HG02938 (cell line): ENCODE measurements at regions not wholly inside any gene's neighbourhood (a gene's known extent, or its start where the extent isn't known, plus 50 kb on each side); places are given as distances from the start of the nearest gene placed in this dataset.
A peak's percentile ranks its signal among the peaks of the same experiment; 100 is the strongest.
"Not testable (repeated sequence)": the region's sequence is repeated elsewhere in the genome, so short reads cannot be mapped to it uniquely, and the experiment has no call there.

Experiments
- ATAC-seq: cut with Tn5 transposase; IDR thresholded peaks from one replicate; pipeline ENCODE4 v1.9.1; 2021; ENCODE audit warnings: mild to moderate bottlenecking, moderate library complexity; ENCODE audit not compliant: unreplicated experiment

DNA sequence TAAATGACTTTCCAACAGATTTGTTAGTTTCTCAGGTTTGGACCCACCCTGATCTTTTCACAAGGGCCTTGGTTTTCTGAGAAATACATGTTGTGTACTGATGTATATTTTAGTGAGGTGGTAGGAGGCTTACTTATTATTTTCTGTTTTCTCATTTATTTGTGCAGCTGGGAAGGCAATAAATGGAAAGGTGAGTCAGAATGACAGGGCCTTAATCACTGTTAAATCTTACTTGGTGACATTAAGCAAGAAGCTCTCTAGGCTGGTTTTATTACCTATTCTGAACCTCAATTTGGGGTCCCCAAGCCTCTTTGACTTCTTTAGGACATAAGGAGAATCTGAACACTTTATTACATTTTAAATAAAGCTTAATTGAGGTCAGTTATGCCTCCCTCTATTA is 214.0 kb upstream of the DAB2 start:
- no peak for ATAC-seq

DNA sequence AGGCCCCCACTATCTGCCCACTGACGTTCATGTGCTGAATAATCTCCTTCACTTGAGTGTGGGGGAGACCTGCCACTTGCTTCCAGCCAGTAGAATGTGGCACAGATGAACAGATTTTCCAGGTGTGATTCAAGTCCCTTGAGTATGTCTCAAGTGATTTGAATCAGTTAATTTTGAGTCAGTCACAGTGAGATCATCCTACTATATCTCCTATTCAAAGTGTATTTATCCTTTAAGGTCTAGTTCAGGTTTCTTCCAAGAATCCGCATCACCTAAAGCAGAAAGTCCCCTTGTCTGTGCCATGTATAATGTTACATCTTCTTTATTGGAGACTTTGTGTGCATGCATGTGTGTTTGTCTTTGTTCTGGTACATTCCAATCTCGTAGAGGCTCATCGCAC is 208.3 kb upstream of the DAB2 start:
- ATAC-seq: no peak

DNA sequence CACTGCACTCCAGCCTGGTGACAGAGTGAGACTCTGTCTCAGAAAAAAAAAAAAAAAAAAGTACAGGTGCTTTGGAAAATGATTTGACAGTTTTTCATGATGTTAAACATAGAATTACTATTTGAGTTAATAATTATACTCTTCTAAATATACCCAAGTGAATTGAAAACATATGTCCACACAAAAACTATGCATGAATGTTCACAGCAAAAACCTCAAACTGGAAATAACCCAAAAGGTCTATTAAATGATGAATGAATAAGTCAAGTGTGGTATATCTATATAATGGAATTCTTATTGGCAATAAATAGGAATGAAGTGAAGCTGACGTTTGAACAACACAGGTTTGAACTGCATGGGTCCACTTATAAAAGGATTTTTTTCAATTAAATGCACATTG is 207.2 kb upstream of the DAB2 start:
- no peak for ATAC-seq

DNA sequence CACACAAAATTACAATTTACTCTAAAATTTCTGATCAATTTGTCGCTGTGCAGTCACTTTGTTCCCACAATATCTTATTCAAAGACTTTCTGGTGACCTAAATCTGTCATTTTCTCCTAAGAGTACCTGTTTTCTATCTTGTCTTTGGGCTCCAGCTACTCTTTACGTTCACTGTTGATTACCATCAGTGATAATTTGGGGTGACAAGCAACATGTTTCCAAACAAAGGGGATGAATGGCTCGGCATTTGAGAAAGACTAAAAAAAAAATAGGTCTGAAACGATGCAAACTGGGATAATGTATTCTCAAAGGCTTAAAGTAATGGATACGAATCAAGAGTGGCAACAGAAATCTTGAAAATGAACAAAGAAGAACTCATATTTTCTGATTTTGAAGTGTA is 205.2 kb upstream of the DAB2 start:
- ATAC-seq: no peak

DNA sequence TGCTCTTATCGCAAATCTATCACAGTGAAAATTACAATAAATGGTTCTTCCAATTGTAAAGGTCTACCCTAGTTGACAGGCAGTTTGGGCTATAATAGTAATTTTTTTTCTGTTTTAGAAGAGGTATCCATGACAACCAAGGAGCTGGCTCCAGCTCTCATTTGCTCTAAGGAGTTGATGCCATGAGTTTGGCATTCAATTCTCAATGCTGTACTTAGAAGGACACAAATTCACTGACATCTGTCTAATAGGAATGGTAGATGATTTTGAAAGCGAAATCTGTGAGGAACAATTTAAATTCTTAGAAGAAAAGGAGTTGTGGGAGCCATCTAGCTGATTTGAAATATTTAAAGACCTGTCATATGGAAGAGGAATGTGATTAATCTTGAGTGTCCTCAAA is 203.6 kb upstream of the DAB2 start:
- no peak for ATAC-seq

DNA sequence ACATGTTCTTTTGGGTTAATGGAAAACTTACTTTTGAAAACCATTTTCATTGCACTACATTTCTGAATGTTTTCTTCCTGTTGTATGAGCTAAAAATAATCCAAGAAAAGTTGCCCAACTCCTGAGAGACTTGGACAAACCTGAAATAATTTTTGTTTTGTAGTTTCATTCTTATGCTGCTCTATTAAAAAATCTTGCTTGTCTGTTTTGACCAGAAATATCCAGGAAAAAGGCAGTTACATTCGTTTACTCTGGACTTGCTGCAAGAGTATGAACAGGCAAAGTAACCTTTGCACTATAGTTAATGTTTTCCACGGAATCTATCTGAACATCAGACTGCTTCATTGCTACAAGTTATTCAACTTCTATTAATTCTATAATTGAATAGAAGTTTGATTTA is 200.1 kb upstream of the DAB2 start:
- no peak for ATAC-seq

DNA sequence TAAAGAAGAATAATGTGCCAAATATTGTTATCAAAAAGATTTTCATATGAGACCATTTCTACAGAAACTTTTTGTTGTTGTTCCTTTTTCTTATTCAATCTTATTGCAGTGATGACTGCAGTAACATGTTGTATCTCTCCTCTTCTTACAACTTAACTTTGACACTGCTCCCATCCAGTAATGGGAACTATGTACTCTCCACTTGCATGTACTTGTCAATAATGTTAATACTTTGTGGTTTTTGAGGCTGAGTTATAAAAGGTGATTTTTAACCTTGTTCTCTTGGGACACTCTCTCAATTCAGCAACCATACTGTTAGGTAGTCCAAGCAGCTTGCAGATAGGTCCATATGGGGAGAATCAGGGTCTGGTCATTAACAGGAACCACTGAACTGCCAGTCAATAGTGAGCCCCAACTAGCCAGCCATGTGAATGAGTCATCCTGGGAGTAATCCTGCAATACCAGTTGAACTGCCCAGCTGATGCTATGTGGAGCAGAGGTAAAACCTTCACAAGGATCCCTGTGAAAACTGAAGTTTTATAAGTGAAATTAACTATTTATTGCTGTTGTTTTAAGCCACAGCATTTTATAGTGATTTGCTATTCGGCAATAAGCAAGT is 199.6 kb upstream of the DAB2 start:
- ATAC-seq: peak; percentile 83

DNA sequence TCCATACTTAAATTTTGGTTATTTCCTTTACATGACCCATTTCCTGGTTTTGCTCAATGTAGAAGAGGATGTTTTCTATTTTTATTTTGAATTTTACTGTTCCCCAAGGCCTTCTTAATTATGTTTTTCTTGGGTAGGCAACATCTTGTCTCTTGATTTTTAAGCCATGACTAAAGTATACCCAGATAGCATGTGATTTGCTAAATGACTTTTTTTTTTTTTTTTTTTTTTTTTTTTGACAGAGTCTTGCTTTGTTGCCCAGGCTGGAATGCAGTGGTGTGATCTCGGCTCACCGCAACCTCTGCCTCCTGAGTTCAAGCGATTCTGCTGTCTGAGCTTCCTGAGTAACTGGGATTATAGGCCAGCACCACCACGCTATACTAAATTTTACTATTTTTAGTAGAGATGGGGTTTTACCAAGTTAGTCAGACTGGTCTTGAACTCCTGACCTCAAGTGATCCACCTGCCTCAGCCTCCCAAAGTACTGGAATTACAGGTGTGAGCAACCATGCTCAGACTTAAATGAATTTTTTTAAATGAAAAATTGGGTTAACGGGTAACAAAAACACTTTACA is 198.6 kb upstream of the DAB2 start:
- no peak for ATAC-seq

DNA sequence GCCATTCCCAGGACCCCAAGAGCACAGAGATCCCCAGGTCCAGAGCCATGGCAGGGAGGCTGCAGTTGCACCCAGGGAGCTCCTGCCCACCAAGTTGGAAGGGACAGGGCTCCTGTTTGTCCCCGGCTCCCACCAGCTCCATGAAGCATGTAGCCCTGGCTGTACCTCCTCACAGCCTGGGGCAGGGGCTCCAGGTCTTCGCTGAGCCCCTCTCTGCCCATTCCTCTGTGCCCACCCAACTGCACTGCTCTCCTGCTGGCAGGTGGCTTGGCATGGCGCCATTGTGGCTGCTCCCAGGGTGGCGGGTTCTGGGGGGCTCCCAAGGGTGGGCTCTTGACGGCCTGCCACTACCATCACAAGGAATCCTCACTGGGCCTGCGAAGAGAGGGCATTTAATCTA is 197.5 kb upstream of the DAB2 start:
- ATAC-seq: no peak

DNA sequence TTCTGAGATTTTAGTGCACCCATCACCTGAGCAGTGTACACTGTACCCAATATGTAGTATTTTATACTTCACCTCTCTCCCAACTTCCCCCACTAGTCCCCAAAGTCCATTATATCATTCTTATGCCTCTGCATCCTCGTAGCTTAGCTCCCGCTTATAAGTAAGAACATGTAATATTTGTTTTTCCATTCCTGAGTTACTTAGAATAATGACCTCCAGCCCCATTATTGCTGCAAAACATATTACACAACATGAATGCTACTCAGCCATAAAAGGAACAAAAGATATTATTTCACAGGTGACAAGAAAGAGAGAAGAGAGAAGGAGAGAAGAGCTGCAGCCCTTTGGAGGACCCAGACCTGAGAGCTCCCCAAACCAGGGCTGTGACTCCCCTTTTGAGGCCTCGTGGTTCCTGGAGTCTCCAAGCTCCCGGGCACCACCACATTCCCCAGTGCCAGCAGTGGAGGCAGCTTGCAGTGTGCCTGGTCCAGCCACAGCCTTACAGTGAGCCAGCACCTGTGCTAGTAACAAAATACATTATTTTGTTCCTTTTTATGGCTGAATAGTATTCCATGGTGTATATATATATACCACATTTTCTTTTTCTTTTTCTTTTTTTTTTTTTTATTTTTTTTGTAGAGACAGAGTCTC is 194.5 kb upstream of the DAB2 start:
- ATAC-seq: no peak

DNA sequence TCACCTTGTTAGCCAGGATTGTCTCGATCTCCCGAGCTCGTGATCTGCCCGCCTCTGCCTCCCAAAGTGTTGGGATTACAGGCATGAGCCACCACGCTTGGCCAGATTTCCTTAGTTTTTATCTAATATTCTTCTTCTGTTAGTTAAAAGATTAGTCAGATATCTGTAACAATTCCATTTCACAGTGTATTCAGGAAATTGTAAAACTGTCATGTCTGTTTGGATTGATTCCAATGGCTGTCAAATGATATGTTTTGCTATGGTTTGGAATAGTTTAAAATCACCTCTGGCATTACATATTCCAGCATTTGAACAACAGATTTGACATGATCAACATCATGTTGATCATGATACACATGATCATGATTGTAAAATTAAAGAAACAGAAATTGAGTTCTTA is 193.6 kb upstream of the DAB2 start:
- no peak for ATAC-seq

DNA sequence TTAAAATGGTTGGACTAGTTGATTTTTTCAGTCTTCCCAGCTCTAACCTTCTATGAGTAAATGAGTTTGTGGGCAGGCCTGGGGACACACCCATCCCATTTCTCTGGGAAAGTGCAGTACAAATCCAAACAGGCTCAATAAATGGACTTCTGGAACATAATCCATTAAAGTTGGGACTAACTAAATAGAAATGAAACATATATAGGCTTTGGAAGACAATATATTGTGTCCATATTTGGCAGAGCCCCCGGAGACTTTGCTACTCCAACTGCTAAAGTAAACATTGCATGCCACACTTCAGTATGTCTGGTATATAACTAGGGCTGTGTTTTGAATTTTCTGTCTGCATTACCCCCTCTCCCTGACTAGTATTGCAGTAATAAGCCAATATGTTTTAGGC is 191.4 kb upstream of the DAB2 start:
- no peak for ATAC-seq

DNA sequence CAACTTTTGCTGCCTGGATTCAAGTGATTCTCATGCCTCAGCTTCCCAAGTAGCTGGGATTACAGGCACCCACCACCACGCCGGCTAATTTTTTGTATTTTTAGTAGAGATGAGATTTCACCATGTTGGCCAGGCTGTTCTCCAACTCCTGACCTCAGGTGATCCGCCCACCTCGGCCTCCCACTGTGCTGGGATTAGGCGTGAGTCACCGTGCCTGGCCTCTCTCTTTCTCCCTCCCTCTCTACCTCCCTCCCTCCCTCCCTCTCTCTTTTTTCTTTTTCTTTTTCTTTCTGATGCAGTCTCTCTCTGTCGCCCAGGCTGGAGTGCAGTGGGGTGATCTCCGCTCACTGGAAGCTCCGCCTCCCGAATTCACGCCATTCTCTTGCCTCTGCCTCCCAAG is 186.3 kb upstream of the DAB2 start:
- not testable (repeated sequence) for ATAC-seq

DNA sequence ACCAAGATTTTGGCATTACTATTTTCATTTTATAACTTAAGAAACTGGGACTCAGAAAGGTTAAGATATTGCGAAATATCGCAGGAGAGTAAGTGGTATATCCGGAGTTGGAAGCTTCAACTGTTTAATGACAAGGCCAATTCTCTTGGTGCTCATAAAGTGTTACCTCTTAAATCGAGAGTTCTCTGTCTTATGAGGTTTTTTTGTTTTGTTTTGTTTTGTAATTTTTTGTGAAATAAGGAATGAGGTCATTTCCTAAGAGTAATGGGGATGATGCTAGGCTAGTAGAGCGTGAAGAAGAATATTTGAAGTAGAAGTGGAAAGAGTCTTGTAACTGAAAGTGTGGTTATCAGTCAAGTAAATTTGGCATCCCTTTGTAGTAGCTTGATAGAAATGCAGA is 183.2 kb upstream of the DAB2 start:
- ATAC-seq: peak; percentile 46

DNA sequence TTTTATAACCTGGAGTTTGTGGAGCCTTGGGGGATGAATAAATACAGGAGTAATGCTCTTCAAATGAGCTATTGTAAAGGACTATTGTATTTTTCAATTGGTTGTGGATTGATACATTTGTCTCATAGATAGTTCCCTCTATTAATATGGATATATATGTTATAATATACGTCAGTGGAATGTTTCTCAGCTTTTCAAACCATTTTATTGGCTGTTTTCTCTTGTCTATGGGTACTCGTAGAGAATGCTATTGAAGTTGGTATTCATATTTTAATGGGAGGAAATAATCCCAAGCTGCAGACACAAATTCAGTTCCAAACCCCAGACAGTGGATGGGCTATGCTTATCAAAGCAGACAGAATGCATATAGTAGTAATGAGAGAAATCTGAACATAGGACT is 181.8 kb upstream of the DAB2 start:
- ATAC-seq: no peak

DNA sequence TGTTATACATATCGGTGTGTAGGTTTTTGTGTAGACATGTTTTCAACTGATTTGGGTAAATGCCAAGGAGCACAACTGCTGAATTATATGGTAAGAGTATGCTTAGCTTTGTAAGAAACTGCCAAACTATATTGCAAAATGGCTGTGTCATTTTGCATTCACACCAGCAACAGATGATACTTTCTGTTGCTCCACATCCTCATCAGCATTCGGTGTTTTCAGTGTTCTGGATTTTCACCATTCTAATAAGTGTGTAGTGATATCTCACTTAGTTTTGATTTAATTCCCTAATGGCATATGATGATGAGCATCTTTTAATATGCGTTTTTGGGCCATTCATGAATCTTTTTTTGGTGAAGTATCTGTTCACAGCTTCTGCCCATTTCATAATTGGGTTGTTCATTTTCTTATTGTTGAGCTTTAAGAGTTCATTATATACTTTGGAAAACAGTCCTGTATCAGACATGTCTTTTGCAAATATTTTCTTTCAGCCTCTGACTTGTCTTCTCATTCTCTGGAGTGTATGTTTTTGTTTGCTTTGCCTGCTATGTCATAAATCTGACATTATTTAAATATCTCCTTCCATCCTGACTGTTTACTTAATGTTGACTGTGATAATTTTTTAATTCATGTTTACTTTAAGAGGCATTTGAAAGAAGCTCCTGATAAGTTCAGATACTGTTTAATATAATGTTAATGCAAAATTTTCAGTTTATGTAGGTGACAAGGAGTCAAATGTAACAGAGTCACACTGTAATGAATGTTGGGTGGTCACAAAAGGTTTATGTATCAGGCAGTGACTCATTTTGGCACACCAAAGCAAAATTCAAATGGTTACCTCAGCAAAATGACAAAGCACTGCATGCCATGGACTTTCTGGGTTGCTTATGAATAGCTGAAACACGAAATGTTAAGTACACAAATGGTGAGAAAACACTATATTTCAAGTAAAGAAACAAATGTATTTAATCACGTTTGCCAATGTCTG is 181.1 kb upstream of the DAB2 start:
- ATAC-seq: no peak

DNA sequence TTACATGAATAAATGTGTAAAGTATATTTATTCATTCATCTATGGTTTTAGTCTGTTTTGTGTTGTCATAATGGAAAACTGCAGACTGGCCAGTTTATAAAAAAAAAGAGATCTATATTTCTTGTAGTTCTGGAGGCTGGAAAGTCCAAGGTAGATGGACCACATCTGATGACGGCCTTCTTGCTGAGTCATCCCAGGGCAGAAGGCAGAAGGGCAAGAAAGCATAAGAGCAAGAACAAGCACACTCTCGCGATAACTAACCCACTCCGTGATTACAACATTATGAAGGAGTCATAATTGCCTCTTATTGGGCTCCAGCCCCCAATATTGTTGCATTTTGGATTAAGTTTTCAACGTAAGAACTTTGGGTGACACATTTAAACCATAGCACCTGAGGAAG is 180.4 kb upstream of the DAB2 start:
- no peak for ATAC-seq

DNA sequence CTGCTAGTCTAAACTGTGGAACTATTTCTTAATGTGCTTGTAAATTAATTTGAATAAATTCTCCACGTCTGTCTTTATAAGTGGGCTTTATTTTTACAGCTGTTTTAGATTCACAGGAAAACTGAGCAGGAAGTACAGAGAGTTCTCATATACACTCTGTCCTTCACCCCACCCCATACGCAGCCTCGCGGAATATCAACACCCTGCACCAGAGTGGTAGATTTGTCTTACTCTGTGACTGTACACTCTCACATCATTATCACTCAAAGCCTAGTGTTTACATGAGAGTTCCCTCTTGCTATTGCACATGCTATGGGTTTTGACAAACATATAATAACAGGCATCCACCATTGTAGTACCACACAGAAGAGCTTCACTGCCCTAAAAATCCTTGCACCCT is 179.7 kb upstream of the DAB2 start:
- no peak for ATAC-seq

DNA sequence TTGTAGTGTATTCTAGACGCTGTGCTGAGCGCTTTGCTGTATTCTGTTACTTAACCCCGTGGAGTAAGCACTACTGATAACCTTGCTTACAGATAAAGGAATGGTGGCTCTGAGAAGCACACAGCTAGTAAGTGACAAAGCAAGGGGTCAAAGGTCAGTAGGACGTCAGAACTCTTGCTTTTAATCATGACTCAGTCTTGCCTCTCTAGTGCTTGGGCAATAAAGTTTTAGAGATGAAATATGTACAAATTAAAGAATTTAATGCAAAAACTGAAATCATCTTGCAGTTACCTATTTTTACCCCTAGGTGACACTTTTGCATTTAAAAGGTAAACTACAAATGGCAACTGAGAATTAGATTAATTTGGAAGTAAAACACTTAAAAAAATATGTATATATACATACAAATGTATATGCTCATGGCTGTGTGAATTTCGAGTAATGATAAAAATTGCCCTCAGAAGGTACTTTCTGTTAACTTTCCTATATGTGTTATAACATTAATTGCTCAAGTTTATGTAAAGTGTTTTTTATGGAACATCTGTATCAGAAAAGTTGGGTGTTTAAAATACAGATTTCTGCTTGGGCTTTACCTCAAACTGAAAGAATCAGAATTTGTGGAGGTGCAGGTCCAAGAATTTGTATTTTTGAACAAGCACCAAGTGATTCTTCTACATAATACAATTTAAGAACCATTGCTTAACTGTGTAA is 175.1 kb upstream of the DAB2 start:
- no peak for ATAC-seq

DNA sequence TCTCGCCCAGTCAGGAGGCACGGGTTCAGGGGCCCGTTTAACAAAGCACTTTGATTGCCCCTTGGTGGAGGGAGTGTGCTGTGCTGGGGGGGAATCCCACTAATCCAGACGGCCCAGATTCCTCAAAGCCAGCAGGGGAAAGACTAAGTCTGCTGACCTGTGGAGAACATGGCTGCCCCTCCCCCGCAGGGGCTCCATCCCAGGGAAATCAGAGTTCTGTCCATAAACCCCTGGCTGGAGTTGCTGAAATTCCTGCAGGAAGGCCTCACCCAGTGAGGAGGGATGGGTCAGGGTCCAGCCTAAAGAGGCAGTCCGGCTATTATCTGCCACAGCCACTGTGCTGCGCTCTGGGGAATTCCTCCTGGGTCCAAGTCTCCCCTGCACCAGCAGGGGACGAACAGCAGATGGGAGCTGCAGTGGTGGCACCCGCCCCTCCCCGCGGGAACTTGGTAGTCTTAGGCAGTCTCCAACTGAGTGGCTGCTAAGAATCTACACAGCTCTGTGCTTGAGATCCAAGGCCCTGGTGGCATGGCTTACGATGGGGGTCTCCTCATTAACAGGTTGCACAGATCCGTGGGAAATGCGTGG is 174.0 kb upstream of the DAB2 start:
- ATAC-seq: no peak

DNA sequence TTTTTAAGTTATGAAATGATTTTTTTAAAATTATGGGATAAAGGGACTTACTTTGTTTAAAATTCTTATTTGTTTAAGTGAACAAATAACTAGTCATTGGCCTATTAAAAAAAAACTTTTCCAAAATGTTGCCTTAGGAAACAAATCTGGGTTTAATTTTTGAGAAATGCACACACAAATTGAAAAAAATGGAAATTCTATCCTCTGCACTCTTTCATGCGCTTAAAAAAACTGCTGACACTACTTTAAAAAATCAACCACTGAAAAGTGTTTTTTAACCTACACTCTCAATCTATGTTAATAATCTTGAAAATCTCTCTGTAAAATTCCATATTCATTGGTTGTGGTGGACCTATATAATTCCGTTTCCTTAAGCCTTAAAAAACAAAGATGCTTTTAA is 163.4 kb upstream of the DAB2 start:
- no peak for ATAC-seq
